ENCODE measurements at regions not wholly inside any gene's neighbourhood (a gene's known extent, or its start where the extent isn't known, plus 50 kb on each side); places are given as distances from the start of the nearest gene placed in this dataset.

- no peak overlapping the region for H3K4me3 ChIP-seq
- H3K4me1 ChIP-seq (replicated peaks in 1 of 2) = no peaks in the 10 kb centered on the region
- H3K36me3 ChIP-seq (replicated peaks in 1 of 2) = no peaks in the 10 kb centered on the region
- no peaks in the 10 kb centered on the region for H3K9me3 ChIP-seq (replicated peaks in 1 of 3)
- intact Hi-C loops (cut with DNase I) = no loop called here
- H3K27me3 ChIP-seq = no peaks in the 10 kb centered on the region
- DNase-seq = no peak
- WGBS, 4 donors = 67 to 86% (median 71%) methylated on average over 1 of the region's 1 CpG
- H3K27ac ChIP-seq = no peak overlapping the region
- TF ChIP-seq POLR2A (IDR thresholded peaks at IDR 0.05) = no peak
- TF ChIP-seq, protein P1, sequence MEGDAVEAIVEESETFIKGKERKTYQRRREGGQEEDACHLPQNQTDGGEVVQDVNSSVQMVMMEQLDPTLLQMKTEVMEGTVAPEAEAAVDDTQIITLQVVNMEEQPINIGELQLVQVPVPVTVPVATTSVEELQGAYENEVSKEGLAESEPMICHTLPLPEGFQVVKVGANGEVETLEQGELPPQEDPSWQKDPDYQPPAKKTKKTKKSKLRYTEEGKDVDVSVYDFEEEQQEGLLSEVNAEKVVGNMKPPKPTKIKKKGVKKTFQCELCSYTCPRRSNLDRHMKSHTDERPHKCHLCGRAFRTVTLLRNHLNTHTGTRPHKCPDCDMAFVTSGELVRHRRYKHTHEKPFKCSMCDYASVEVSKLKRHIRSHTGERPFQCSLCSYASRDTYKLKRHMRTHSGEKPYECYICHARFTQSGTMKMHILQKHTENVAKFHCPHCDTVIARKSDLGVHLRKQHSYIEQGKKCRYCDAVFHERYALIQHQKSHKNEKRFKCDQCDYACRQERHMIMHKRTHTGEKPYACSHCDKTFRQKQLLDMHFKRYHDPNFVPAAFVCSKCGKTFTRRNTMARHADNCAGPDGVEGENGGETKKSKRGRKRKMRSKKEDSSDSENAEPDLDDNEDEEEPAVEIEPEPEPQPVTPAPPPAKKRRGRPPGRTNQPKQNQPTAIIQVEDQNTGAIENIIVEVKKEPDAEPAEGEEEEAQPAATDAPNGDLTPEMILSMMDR (IDR thresholded peaks at IDR 0.05) = no peak
Measured at GRCh38 chr3:168909260-168909659, 754.3 kb downstream of the MECOM start.

- H3K36me3 ChIP-seq (replicated peaks in 1 of 2) = no peaks in the 10 kb centered on the region
- 81 to 93% (median 88%) methylated on average over 1 of the region's 1 CpG for WGBS, 4 donors
- no peak overlapping the region for H3K27ac ChIP-seq
- no peaks in the 10 kb centered on the region for H3K9me3 ChIP-seq (replicated peaks in 1 of 3)
- DNase-seq = no peak
- intact Hi-C loops (cut with DNase I) = no loop called here
- no peaks in the 10 kb centered on the region for H3K27me3 ChIP-seq
- no peak for TF ChIP-seq POLR2A (IDR thresholded peaks at IDR 0.05)
- TF ChIP-seq, protein P1 (IDR thresholded peaks at IDR 0.05) = no peak
- H3K4me1 ChIP-seq (replicated peaks in 1 of 2) = no peaks in the 10 kb centered on the region
- no peak overlapping the region for H3K4me3 ChIP-seq
Measured at GRCh38 chr3:168895419-168895818, 768.1 kb downstream of the MECOM start.

DNA sequence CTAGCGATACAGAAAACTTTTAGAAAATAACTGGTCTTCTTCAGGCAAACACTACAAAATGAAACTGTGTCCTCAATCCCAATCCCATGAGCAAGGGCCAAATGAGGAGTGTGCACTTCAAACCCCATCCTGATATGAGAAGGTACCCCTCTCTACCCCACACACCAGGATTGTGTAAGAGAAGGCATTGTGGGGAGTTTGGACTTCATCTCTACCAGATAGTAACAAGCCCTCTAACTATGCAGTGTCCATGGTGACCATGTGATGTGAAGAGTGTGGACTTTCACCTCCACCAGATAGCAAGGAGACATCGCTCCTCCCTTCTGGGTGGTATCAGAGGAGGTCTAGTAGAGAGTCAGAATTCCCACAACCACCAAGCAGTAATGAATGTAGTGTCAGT, 769.3 kb downstream of the MECOM start:
- H3K4me3 ChIP-seq = no peak overlapping the region
- intact Hi-C loops (cut with DNase I) = no loop called here
- DNase-seq = no peak
- WGBS, 4 donors = 92 to 97% (median 95%) methylated on average over 2 of the region's 2 CpGs
- no peaks in the 10 kb centered on the region for H3K36me3 ChIP-seq (replicated peaks in 1 of 2)
- no peaks in the 10 kb centered on the region for H3K27me3 ChIP-seq
- H3K9me3 ChIP-seq (replicated peaks in 1 of 3) = no peaks in the 10 kb centered on the region
- no peaks in the 10 kb centered on the region for H3K4me1 ChIP-seq (replicated peaks in 1 of 2)
- no peak overlapping the region for H3K27ac ChIP-seq
- no peak for TF ChIP-seq POLR2A (IDR thresholded peaks at IDR 0.05)
- TF ChIP-seq, protein P1 (IDR thresholded peaks at IDR 0.05) = no peak

DNA sequence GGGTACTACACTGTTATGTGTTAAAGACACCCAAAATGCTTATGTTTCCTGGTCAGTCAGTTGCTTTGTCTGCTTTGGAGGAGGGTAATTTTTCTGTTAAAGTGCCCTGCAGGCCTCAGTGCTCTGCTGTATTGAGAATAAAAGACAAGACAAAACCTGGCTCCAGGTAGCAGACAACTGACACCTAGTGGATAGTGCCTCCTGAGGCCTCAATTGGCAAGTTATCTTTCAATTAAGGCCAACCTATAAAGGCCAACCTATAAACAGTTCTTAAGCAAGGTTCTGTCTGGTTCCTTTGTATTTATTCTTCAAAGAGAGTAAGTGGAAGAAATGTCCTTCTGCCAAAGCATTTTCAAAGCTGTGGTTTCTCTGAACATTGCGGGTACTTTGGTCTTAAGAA, 773.8 kb downstream of the MECOM start:
- Histone ChIP-seq H3K36me3 (replicated peaks in 1 of 2) (no peaks in the 10 kb centered on the region), H3K9me3 (replicated peaks in 1 of 3) (no peaks in the 10 kb centered on the region), H3K4me1 (replicated peaks in 1 of 2) (no peaks in the 10 kb centered on the region), H3K4me3 (no peak overlapping the region), H3K27ac (no peak overlapping the region), H3K27me3 (no peaks in the 10 kb centered on the region)
- TF ChIP-seq, protein P1 (IDR thresholded peaks at IDR 0.05) = no peak
- no peak for TF ChIP-seq POLR2A (IDR thresholded peaks at IDR 0.05)
- DNase-seq = no peak
- 55 to 91% (median 69%) methylated on average over 1 of the region's 1 CpG for WGBS, 4 donors
- intact Hi-C loops (cut with DNase I) = no loop called here

Measured in adrenal gland (tissue), 9 donors.